ENCODE measurements at regions not wholly inside any gene's neighbourhood (a gene's known extent, or its start where the extent isn't known, plus 50 kb on each side); places are given as distances from the start of the nearest gene placed in this dataset.

DNA sequence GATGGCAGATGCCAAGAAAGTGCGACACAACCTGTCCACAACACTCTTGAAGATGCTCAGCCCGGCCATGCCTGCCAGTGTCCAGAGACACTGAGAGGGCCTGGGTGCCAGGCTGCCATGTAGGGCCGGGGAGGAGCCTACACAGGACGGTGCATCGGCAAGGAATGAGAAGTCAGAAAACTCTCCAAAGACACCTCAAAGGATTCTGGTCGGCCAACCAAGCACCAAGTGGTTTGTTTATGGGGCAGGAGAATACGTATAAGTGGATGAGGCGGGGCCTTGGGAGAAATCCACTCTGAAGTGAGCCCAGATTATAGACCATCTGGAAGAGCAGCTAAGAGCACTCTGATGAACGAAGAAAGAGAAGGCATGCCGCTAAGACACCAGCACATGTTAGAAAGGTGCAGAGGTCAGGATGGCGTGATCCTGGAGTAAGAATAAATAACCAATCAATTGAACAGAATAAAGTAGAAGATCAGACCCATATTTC is 120.7 kb upstream of the FOXQ1 start:
- Mint-ChIP-seq H3K4me1 (peaks cover 7% of the 10 kb centered on the region), H3K27me3 (ENCODE audit: low read depth) (no peaks in the 10 kb centered on the region), H3K27ac (no peak overlapping the region), H3K9me3 (peaks cover 22% of the 10 kb centered on the region), H3K36me3 (ENCODE audit: low read depth) (no peaks in the 10 kb centered on the region), H3K4me3 (no peak overlapping the region)
- TF ChIP-seq, protein P1, sequence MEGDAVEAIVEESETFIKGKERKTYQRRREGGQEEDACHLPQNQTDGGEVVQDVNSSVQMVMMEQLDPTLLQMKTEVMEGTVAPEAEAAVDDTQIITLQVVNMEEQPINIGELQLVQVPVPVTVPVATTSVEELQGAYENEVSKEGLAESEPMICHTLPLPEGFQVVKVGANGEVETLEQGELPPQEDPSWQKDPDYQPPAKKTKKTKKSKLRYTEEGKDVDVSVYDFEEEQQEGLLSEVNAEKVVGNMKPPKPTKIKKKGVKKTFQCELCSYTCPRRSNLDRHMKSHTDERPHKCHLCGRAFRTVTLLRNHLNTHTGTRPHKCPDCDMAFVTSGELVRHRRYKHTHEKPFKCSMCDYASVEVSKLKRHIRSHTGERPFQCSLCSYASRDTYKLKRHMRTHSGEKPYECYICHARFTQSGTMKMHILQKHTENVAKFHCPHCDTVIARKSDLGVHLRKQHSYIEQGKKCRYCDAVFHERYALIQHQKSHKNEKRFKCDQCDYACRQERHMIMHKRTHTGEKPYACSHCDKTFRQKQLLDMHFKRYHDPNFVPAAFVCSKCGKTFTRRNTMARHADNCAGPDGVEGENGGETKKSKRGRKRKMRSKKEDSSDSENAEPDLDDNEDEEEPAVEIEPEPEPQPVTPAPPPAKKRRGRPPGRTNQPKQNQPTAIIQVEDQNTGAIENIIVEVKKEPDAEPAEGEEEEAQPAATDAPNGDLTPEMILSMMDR (IDR thresholded peaks at IDR 0.05; ENCODE audit: unreplicated experiment in 3 of 3), result no peak

DNA sequence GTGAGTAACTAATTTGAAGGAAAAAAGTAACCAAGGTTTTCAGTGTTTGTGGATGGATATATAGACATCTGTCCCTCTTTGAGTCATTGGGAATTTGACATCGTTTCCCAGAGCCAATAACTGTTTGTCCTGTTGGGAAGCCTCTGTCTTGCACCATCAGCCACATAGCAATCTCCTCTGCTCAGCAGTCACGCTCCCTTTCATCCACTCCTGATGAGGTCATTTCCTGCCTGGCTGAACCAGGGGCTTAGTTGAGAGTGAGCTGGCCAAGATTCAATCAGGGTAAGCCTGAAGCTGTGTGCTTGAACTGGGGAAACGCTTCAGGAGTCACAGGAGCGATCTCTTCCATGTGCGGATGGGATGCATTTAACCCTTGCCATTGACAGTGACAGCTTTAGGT is 121.5 kb upstream of the FOXQ1 start:
- Mint-ChIP-seq H3K27ac (peak overlapping the region; percentile 88 to 93 (median 89)), H3K9me3 (peaks cover 14% of the 10 kb centered on the region), H3K27me3 (ENCODE audit: low read depth) (no peaks in the 10 kb centered on the region), H3K36me3 (ENCODE audit: low read depth) (no peaks in the 10 kb centered on the region), H3K4me3 (peak overlapping the region in 1 of 3 experiments; percentile 6), H3K4me1 (peaks cover 7% of the 10 kb centered on the region)
- TF ChIP-seq, protein P1 (IDR thresholded peaks at IDR 0.05; ENCODE audit: unreplicated experiment in 3 of 3), result no peak

DNA sequence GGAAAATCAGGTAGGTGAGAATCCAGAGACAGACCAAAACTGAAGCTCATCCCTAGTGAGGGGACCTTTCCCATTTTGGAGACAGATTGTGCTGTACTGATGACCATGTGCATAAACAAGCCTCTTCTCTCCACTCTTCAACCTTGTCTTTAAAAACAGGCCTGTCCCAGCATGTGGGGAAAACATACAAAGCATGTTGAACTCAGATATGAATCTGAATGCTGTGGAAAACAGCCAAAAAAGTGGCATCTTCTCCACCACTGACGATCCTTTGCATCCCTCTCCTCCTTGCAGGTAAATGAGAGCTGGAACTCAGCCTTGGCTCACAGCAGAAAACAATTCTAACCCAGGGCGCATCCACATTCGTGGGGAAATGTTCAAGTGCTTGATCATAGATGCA is 123.7 kb upstream of the FOXQ1 start:
- Mint-ChIP-seq H3K4me3 (no peak overlapping the region), H3K9me3 (peaks cover under 1% of the 10 kb centered on the region), H3K36me3 (ENCODE audit: low read depth) (no peaks in the 10 kb centered on the region), H3K27me3 (ENCODE audit: low read depth) (no peaks in the 10 kb centered on the region), H3K27ac (no peak overlapping the region), H3K4me1 (peaks cover 7% of the 10 kb centered on the region)
- TF ChIP-seq, protein P1 (IDR thresholded peaks at IDR 0.05; ENCODE audit: unreplicated experiment in 3 of 3), result no peak

DNA sequence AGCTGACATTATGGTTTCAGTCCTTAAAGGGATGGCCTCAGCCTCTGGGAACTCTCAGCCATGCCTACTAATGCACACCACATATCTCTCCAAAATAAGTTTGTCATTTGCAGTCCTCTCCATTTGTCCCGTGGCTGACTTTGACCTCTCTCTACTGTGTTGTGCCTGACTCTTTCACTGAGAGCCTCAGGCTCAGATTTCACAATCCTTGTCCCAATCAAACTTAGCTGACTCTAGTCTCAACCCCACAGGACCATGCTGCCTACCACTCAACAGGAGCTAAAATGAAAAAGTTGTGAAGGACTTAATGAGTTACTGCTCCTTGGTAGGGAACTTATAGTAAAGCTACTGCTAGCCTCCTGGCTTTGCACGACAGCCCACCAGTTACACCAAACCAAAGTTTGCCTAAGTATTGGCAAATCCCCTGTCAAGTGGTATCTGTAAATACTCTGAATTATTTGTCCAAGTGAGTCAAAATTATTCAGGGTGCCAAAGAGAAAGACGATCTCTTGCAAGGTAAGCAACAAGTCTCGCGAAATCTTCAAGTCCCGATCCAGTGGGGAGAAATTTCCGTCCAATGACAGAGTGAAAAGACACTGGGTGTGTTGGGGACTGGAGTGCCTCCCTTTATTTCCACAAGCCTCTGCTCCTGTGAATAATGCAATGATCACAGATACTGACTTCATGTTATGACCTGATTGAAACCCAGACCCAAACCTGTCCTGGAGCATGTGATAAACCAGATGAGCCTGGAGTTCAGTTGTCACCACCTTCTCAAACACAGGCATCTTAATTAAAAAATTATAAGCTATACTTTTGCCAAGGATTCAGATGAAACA is 124.4 kb upstream of the FOXQ1 start:
- TF ChIP-seq, protein P1 (IDR thresholded peaks at IDR 0.05; ENCODE audit: unreplicated experiment in 3 of 3), result no peak
- H3K27me3 Mint-ChIP-seq (ENCODE audit: low read depth), result no peaks in the 10 kb centered on the region
- H3K27ac Mint-ChIP-seq, result no peak overlapping the region
- H3K4me3 Mint-ChIP-seq, result no peak overlapping the region
- no peaks in the 10 kb centered on the region for H3K36me3 Mint-ChIP-seq (ENCODE audit: low read depth)
- no peaks in the 10 kb centered on the region for H3K9me3 Mint-ChIP-seq
- H3K4me1 Mint-ChIP-seq, result peaks cover 7% of the 10 kb centered on the region

DNA sequence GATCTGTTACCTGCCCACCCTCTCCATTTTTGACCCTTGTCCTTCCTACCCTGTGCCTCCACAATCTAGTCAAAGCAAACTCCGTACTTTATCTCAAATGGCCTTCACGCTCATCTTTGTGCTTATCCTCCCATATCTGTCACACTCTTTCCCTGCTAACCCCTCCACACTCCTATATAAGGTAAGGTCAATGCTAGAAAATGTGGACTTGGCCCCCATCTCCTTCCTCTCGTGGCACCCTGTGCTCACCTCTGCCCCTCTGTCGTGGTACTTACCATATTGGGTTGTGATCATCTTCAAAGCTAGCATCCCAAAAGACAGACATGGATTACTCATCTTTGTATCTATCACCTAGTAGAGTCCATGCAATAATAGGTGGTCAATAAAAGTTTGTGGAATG is 127.6 kb upstream of the FOXQ1 start:
- H3K9me3 Mint-ChIP-seq, result no peaks in the 10 kb centered on the region
- H3K27me3 Mint-ChIP-seq (ENCODE audit: low read depth), result no peaks in the 10 kb centered on the region
- TF ChIP-seq, protein P1 (IDR thresholded peaks at IDR 0.05; ENCODE audit: unreplicated experiment in 3 of 3), result no peak
- H3K27ac Mint-ChIP-seq, result no peak overlapping the region
- H3K36me3 Mint-ChIP-seq (ENCODE audit: low read depth), result no peaks in the 10 kb centered on the region
- H3K4me1 Mint-ChIP-seq, result no peaks in the 10 kb centered on the region
- H3K4me3 Mint-ChIP-seq, result no peak overlapping the region

All from nephron (organoid).